K562 (cell line): ENCODE measurements at regions not wholly inside any gene's neighbourhood (a gene's known extent, or its start where the extent isn't known, plus 50 kb on each side); places are given as distances from the start of the nearest gene placed in this dataset.

ENCODE experiments used
- ATAC-seq: fragments of 200-7000 bp; cut with Tn5 transposase; 3 replicates; pipeline ENCODE4 v1.9.1; 2020; ENCODE audit warnings: moderate library complexity
- BruUV-seq: library from RNA; stranded (reverse); fragments of 400-500 nt; replicated peaks from 2 replicates; lab custom pipeline; 2021; lab: Mats Ljungman, UMichigan
- CTCF ChIA-PET: fragments of 300-600 bp; formaldehyde crosslinking; extraction: SDS; loops from one replicate; lab custom pipeline; 2021; ENCODE audit warnings: low intra/inter-chr PET ratio; lab: Yijun Ruan, JAX
- POLR2A ChIA-PET: fragments of 300-600, 350-650 bp; sonication (Branson Sonifier 250); formaldehyde crosslinking; extraction: SDS; loops from one replicate; lab custom pipeline; 2021; ENCODE audit warnings: antibody characterized with exemption, inconsistent platforms; lab: Yijun Ruan, JAX
- DNase-seq, 4 experiments: peaks; one replicate each; pipeline versions ENCODE4 v3.0.0 to v3.0.0-alpha.2; 2011 to 2018; ENCODE audit warnings: low spot score in 3 of 4, mixed read lengths in 3 of 4; ENCODE audit errors: extremely low read depth in 1 of 4
- FAIRE-seq: peaks from 2 replicates; lab custom pipeline; 2011; peaks lifted over from hg19 to GRCh38; lab: Jason Lieb, UNC
- H2AFZ ChIP-seq: 2 replicates; pipeline ENCODE4 v1.6.0; 2011; ENCODE audit warnings: low read depth, low read length, control low read depth, inconsistent platforms
- H3K27ac ChIP-seq: fragments of 200-600 bp; 3 replicates; pipeline ENCODE4 v1.8.0; 2011; ENCODE audit warnings: low read depth, mild to moderate bottlenecking, control low read depth, inconsistent platforms, low read length, moderate library complexity, mixed read lengths; ENCODE audit errors: extremely low read depth
- H3K27me3 ChIP-seq, 2 experiments: fragments of 300-600 bp in 1 of 2; 2 replicates in 1 of 2; 3 replicates in 1 of 2; pipeline versions ENCODE4 v1.6.0 to v1.8.0; 2011; ENCODE audit warnings: inconsistent platforms in 2 of 2, low read length in 2 of 2, mild to moderate bottlenecking in 1 of 2, mixed read lengths in 1 of 2, moderate library complexity in 1 of 2; ENCODE audit not compliant: control insufficient read depth in 2 of 2, insufficient read depth in 2 of 2
- H3K36me3 ChIP-seq: fragments of 300-600 bp; 3 replicates; pipeline ENCODE4 v1.8.0; 2011; ENCODE audit warnings: mild to moderate bottlenecking, low read length, inconsistent platforms; ENCODE audit not compliant: control insufficient read depth, insufficient read depth
- H3K4me1 ChIP-seq, 2 experiments: fragments of 200-600 bp in 1 of 2; replicated peaks in 1 of 2; 2 replicates in 1 of 2; 3 replicates in 1 of 2; pipeline versions ENCODE4 v1.5.1 to v1.8.0; 2011; ENCODE audit warnings: inconsistent platforms in 2 of 2, low read length in 2 of 2, mild to moderate bottlenecking in 1 of 2, mixed read lengths in 1 of 2, moderate library complexity in 1 of 2; ENCODE audit not compliant: control insufficient read depth in 2 of 2, insufficient read depth in 2 of 2
- H3K4me2 ChIP-seq: 2 replicates; pipeline ENCODE4 v1.6.1; 2011; ENCODE audit warnings: low read length, control low read depth, inconsistent platforms, mixed read lengths; ENCODE audit not compliant: insufficient read depth
- H3K4me3 ChIP-seq: fragments of 200-600 bp; sonication (generic), shearing (Covaris generic); 2 replicates; pipeline ENCODE4 v1.5.1; 2016; ENCODE audit warnings: control low read depth, inconsistent platforms
- H3K79me2 ChIP-seq: fragments of 200-600 bp; 3 replicates; pipeline ENCODE4 v1.8.0; 2011; ENCODE audit warnings: low read length, inconsistent platforms; ENCODE audit not compliant: control insufficient read depth, insufficient read depth
- H3K9ac ChIP-seq, 2 experiments: 2 replicates each; pipeline versions ENCODE4 v1.6.0 to v1.6.1; 2011; ENCODE audit warnings: low read depth in 2 of 2, low read length in 2 of 2, control low read depth in 1 of 2, inconsistent platforms in 1 of 2, mild to moderate bottlenecking in 1 of 2, mixed read lengths in 1 of 2; ENCODE audit not compliant: insufficient read depth in 1 of 2
- H3K9me1 ChIP-seq: one replicate; pipeline ENCODE4 v1.6.0; 2011; ENCODE audit warnings: inconsistent platforms, mild to moderate bottlenecking, low read length, moderate library complexity; ENCODE audit not compliant: control insufficient read depth, insufficient read depth
- H3K9me3 ChIP-seq: replicated peaks from 2 replicates; pipeline ENCODE4 v1.5.1; 2011; ENCODE audit warnings: low read depth, low read length, inconsistent platforms; ENCODE audit not compliant: control insufficient read depth, insufficient read depth
- H4K20me1 ChIP-seq: replicated peaks from 2 replicates; pipeline ENCODE4 v1.6.1; 2011; ENCODE audit warnings: low read length, inconsistent platforms, mixed read lengths; ENCODE audit not compliant: control insufficient read depth, insufficient read depth
- CBX2 ChIP-seq: fragments of 200-600 bp; sonication (generic); IDR thresholded peaks from one replicate; pipeline ENCODE4 v1.6.1; 2012; ENCODE audit warnings: mild to moderate bottlenecking, low read length, inconsistent platforms; ENCODE audit not compliant: insufficient read depth, poor library complexity, severe bottlenecking
- DNMT1 ChIP-seq: fragments of 450-650 bp; IDR thresholded peaks from 2 replicates; pipeline ENCODE4 v1.6.1; 2016; ENCODE audit warnings: antibody characterized with exemption, mild to moderate bottlenecking
- ETS1 ChIP-seq: conservative IDR thresholded peaks from 2 replicates; pipeline ENCODE4 v1.6.1; 2011; ENCODE audit warnings: low read depth, mild to moderate bottlenecking, low read length; ENCODE audit not compliant: control insufficient read depth
- IRF2 ChIP-seq: sonication (generic); formaldehyde crosslinking; IDR thresholded peaks from 2 replicates; pipeline ENCODE4 v1.8.1; 2022; ENCODE audit warnings: mild to moderate bottlenecking, missing genetic modification reagents
- LEF1 ChIP-seq: fragments of 450-650 bp; IDR thresholded peaks from 2 replicates; pipeline ENCODE4 v1.6.1; 2016; ENCODE audit warnings: mild to moderate bottlenecking
- NFIC ChIP-seq: fragments of 450-650 bp; IDR thresholded peaks from 2 replicates; pipeline ENCODE4 v1.6.1; 2017; ENCODE audit warnings: mild to moderate bottlenecking, inconsistent platforms
- PRPF4 ChIP-seq: fragments of 200-400 bp; formaldehyde crosslinking; IDR thresholded peaks from one replicate; pipeline ENCODE4 v1.6.1; 2017; ENCODE audit warnings: low read length, low read depth, mild to moderate bottlenecking; ENCODE audit not compliant: insufficient read depth, poor library complexity, severe bottlenecking
- SIN3A ChIP-seq, 2 experiments: fragments of 150-350 bp in 1 of 2; IDR thresholded peaks; 2 replicates each; pipeline ENCODE4 v1.6.1; 2011 to 2016; ENCODE audit warnings: borderline replicate concordance in 2 of 2, low read depth in 2 of 2, low read length in 2 of 2, mild to moderate bottlenecking in 2 of 2, moderate library complexity in 2 of 2; ENCODE audit not compliant: control insufficient read depth in 1 of 2
- SMAD3 ChIP-seq: fragments of 450-650 bp; formaldehyde crosslinking; conservative IDR thresholded peaks from 2 replicates; pipeline ENCODE4 v1.4.0; 2020; ENCODE audit warnings: mild to moderate bottlenecking
- XRCC5 ChIP-seq: fragments of 200-400 bp; formaldehyde crosslinking; IDR thresholded peaks from 2 replicates; pipeline ENCODE4 v1.6.1; 2017; ENCODE audit warnings: low read depth, mild to moderate bottlenecking, low read length
- YY1 ChIP-seq, 3 experiments: IDR thresholded peaks; 2 replicates each; pipeline ENCODE4 v1.6.1; 2011; ENCODE audit warnings: low read length in 2 of 3, mild to moderate bottlenecking in 2 of 3, moderate library complexity in 2 of 3, borderline replicate concordance in 1 of 3, control low read depth in 1 of 3, low read depth in 1 of 3; ENCODE audit not compliant: insufficient read depth in 3 of 3, insufficient replicate concordance in 2 of 3, control insufficient read depth in 1 of 3, insufficient read length in 1 of 3; ENCODE audit errors: extremely low read depth in 1 of 3
- WGBS: fragments of 100-300 bp; shearing (Covaris generic); methylation state at CpG from one replicate; pipeline ENCODE4 v1.1.6; 2016; ENCODE audit warnings: low coverage, mixed read lengths; ENCODE audit not compliant: insufficient coverage; ENCODE audit errors: missing lambda C conversion rate; 5-methylcytosine and 5-hydroxymethylcytosine counted together
- in situ Hi-C: fragments of 300-500 bp; cut with MboI; formaldehyde crosslinking; loops from 4 replicates; pipeline ENCODE4 v1.15.0; 2018; ENCODE audit warnings: inconsistent platforms, mixed read lengths
- intact Hi-C: fragments of 100-400 bp; cut with micrococcal nuclease; formaldehyde crosslinking; loops from 2 replicates; pipeline ENCODE4 v1.14.2; 2022
- TF ChIP-seq, protein P1 (sequence below), 2 experiments: fragments of 450-650 bp; IDR thresholded peaks; 2 replicates each; pipeline ENCODE4 v1.6.1; 2016
- TF ChIP-seq, protein P2 (sequence below): fragments of 200-800 bp; sonication (Bioruptor generic); IDR thresholded peaks from 2 replicates; pipeline ENCODE4 v1.6.1; 2017; ENCODE audit warnings: missing genetic modification characterization, missing compliant biosample characterization

DNA sequence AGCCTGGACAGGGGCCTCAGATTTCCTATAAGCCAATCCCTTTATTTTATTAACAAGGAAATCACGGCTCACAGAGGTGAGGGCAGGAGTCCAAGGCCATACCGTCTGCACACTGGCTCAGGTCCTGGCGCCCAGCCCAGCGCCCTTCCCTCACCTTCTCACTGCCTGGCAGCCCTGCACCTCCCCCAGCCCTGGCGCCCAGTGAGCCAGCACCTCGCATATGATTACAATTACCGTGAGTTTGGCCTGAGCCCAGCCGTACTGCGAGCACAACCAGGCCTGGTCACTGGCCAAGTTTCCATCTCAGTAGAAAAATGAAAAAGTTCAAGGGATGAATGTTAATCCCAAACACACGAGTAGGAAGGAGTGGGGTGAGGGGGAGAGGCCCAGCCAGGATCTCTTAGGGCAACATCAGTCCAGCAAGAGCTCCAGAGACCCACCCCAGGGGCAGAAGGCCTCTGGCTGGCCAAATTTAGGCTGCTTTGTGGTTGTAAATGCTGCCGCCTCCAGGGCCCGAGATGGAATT, 68.4 kb downstream of the MCFD2 start:
- H3K4me1 ChIP-seq, result peaks cover 37 to 38% of the 10 kb centered on the region in 2 experiments
- 69% methylated on average over 11 of the region's 12 CpGs for WGBS

DNA sequence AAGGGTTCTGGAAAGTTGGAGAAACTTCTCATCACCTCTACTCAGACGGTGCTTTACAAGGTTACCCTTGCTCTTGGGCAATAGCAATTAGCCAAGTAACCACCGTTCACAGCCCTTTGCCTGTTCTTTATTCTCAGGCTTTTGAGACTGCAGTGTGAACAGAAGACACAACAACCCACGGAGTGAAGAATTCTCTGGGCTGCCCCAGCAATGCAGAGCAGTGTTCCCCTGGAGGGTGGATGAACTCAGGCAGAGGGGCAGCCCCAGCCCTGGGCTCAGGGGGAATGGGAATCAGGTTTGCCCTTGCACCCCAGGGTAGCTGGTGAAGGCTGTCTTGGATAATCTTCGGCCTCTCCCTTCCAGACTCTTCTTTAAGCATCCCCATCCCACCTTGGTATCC, 69.1 kb downstream of the MCFD2 start:
- H3K27me3 ChIP-seq, result no peaks in the 10 kb centered on the region; a peak in 1 of 5 replicates
- H3K79me2 ChIP-seq, result no peaks in the 10 kb centered on the region
- peaks cover 34 to 35% of the 10 kb centered on the region in 2 experiments for H3K4me1 ChIP-seq
- no peaks in the 10 kb centered on the region for H3K9me1 ChIP-seq
- FAIRE-seq (no peak), ATAC-seq (no peak), DNase-seq (no peak)
- no peak overlapping the region for H3K27ac ChIP-seq
- WGBS, result 16% methylated on average over 3 of the region's 4 CpGs
- no peak overlapping the region for H3K4me3 ChIP-seq
- ChIA-PET CTCF (no interaction called here), POLR2A (interaction anchor here (0.7 kb wide), 1 partner anchor 117 kb away, joined by 3 read pairs; no protein-coding TSS in a partner anchor)
- no peak overlapping the region for H2AFZ ChIP-seq
- no peaks in the 10 kb centered on the region for H3K9me3 ChIP-seq
- in situ Hi-C loops (no loop called here), intact Hi-C loops (no loop called here)
- no peak overlapping the region for H3K9ac ChIP-seq
- no peak overlapping the region for H3K4me2 ChIP-seq
- H4K20me1 ChIP-seq, result no peaks in the 10 kb centered on the region
- H3K36me3 ChIP-seq, result no peaks in the 10 kb centered on the region
- BruUV-seq, result no TSS peak
- TF ChIP-seq, protein P1, sequence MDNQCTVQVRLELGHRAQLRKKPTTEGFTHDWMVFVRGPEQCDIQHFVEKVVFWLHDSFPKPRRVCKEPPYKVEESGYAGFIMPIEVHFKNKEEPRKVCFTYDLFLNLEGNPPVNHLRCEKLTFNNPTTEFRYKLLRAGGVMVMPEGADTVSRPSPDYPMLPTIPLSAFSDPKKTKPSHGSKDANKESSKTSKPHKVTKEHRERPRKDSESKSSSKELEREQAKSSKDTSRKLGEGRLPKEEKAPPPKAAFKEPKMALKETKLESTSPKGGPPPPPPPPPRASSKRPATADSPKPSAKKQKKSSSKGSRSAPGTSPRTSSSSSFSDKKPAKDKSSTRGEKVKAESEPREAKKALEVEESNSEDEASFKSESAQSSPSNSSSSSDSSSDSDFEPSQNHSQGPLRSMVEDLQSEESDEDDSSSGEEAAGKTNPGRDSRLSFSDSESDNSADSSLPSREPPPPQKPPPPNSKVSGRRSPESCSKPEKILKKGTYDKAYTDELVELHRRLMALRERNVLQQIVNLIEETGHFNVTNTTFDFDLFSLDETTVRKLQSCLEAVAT (IDR thresholded peaks at IDR 0.05), result no peak
- TF ChIP-seq ETS1 (no peak), PRPF4 (no peak), XRCC5 (no peak), YY1 (IDR thresholded peaks at IDR 0.05; ENCODE audit: borderline replicate concordance in 1 of 3, control insufficient read depth in 1 of 3, extremely low read depth in 1 of 3, insufficient read depth in 3 of 3, insufficient read length in 1 of 3, insufficient replicate concordance in 2 of 3, low read depth in 1 of 3, low read length in 2 of 3) (no peak), IRF2 (CRISPR knock-in tag) (no peak)
- TF ChIP-seq, protein P2, sequence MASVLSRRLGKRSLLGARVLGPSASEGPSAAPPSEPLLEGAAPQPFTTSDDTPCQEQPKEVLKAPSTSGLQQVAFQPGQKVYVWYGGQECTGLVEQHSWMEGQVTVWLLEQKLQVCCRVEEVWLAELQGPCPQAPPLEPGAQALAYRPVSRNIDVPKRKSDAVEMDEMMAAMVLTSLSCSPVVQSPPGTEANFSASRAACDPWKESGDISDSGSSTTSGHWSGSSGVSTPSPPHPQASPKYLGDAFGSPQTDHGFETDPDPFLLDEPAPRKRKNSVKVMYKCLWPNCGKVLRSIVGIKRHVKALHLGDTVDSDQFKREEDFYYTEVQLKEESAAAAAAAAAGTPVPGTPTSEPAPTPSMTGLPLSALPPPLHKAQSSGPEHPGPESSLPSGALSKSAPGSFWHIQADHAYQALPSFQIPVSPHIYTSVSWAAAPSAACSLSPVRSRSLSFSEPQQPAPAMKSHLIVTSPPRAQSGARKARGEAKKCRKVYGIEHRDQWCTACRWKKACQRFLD (CRISPR knock-in tag), result no peak

More for the DNA sequence above, 68.4 kb downstream of the MCFD2 start:
- CTCF ChIA-PET, result no interaction called here
- Histone ChIP-seq H3K9me1 (no peaks in the 10 kb centered on the region), H3K9ac (0 out of 4 replicates have a peak overlapping the region, but pooled peaks of 1 of the 2 experiments have one; percentile 6), H3K4me3 (no peak overlapping the region), H3K4me2 (no peak overlapping the region), H4K20me1 (no peaks in the 10 kb centered on the region), H3K79me2 (no peaks in the 10 kb centered on the region), H2AFZ (no peak overlapping the region), H3K36me3 (no peaks in the 10 kb centered on the region), H3K9me3 (no peaks in the 10 kb centered on the region), H3K27ac (no peak overlapping the region), H3K27me3 (no peaks in the 10 kb centered on the region; a peak in 1 of 5 replicates)
- in situ Hi-C loops (no loop called here), intact Hi-C loops (no loop called here)
- ATAC-seq (no peak), DNase-seq (no peak), FAIRE-seq (no peak)
- no TSS peak for BruUV-seq
- POLR2A ChIA-PET, result interaction anchor here (0.7 to 1.7 kb wide), 3 partner anchors 12 to 116 kb away, joined by 3 to 7 read pairs (median 3); no protein-coding TSS in a partner anchor
- TF ChIP-seq SMAD3 (CRISPR knock-in tag) (no peak), DNMT1 (no peak), LEF1 (no peak), SIN3A (IDR thresholded peaks at IDR 0.05; ENCODE audit: borderline replicate concordance in 2 of 2, control insufficient read depth in 1 of 2, low read depth in 2 of 2, low read length in 2 of 2) (no peak), NFIC (0 out of 2 replicates have a peak, but pooled peaks have one; percentile 19), CBX2 (no peak)
